Activated naive CD4-positive, alpha-beta T cell treated with anti-CD3 and anti-CD28 coated beads, Interleukin-2, amount 10 ng/mL, durations not matched to agents 7 days and 5 days (primary cell): ENCODE measurements at regions not wholly inside any gene's neighbourhood (a gene's known extent, or its start where the extent isn't known, plus 50 kb on each side); places are given as distances from the start of the nearest gene placed in this dataset.

Experiments used
- CTCF ChIA-PET: fragments of 350-600 bp; sonication (Branson Sonifier 250); formaldehyde crosslinking; loops from one replicate; lab custom pipeline; 2021; ENCODE audit warnings: antibody characterized with exemption; lab: Charles Lee
- DNase-seq: peaks from one replicate; pipeline ENCODE4 v3.0.0-alpha.2; 2020
- H3K27ac Mint-ChIP-seq: one replicate; pipeline ENCODE4 v1.8.0; 2021; ENCODE audit warnings: mild to moderate bottlenecking, moderate library complexity, mixed read lengths
- H3K27me3 Mint-ChIP-seq: one replicate; pipeline ENCODE4 v1.8.0; 2021; ENCODE audit warnings: mild to moderate bottlenecking, mixed read lengths
- H3K36me3 Mint-ChIP-seq: one replicate; pipeline ENCODE4 v1.8.0; 2021; ENCODE audit warnings: mixed read lengths
- H3K4me1 Mint-ChIP-seq: one replicate; pipeline ENCODE4 v1.8.0; 2021; ENCODE audit warnings: mixed read lengths
- H3K4me3 Mint-ChIP-seq: one replicate; pipeline ENCODE4 v1.8.0; 2021; ENCODE audit warnings: mild to moderate bottlenecking, moderate library complexity, mixed read lengths
- H3K9me3 Mint-ChIP-seq: one replicate; pipeline ENCODE4 v1.8.0; 2021; ENCODE audit warnings: mixed read lengths

DNA sequence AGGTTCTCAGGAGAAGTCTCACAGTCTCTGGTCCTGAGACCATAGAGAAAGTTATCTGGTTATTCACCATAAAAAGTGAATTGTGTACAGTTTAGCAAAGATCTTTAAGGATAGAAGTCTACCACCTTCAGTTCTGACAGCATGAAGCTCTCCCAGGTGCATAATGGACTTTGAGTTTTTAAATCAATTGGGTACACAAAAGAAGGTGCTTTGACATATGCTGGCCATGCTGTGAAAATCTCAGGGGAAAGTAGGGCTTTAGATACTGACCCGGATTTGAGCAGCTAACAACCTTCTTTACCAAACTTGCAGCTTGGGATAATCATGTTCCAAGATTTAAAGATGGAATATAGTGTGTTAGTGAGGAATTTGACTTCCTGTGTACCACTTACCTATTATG, 264.2 kb downstream of the ZSWIM6 start:
- DNase-seq = no peak

DNA sequence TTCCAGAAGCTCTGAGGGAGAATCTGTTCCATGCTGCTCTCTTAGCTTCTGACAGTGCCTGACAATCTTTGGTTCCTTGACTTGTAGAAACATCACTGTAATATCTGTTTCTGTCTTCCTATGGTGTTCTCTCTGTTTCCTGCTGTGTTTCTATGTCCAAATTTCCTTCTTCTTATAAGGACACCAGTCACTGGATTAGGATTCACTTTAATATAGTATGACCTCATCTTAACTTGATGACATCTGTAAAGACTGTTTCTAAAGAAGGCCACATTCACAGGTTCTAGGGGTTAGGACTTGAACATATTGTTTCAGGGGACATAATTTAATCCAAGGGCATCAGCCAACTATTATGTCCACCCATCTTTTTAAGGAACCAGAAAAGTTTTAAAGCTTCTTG, 265.6 kb downstream of the ZSWIM6 start:
- CTCF ChIA-PET = no interaction called here

More for the DNA sequence above, 264.2 kb downstream of the ZSWIM6 start:
- no peaks in the 10 kb centered on the region for H3K9me3 Mint-ChIP-seq
- H3K27me3 Mint-ChIP-seq = peaks cover 5% of the 10 kb centered on the region
- no peaks in the 10 kb centered on the region for H3K36me3 Mint-ChIP-seq
- no peaks in the 10 kb centered on the region for H3K4me1 Mint-ChIP-seq
- no peak overlapping the region for H3K4me3 Mint-ChIP-seq
- H3K27ac Mint-ChIP-seq = no peak overlapping the region
- CTCF ChIA-PET = interaction anchor here (0.6 kb wide), 1 partner anchor 438 kb away, joined by 3 read pairs; no protein-coding TSS in a partner anchor

DNA sequence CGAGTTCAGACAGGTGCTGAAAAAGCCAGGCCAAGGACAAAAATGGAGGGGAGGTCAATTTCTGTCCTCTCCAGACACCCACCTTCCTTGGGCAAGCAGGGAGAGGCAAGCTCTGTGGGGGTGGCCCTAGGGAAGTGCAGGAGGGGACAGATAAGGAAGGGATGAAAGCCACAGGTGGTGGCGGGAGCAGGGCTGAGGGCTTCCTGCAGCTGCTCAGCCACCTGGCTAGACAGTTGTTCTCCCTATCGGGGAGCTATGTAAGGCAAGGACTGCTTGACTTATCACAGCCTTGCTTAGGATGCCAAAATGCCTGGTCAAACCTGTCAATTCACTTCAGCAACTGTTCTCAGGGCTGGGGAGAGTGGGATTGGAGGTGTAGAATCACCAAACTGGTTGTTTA, 266.1 kb downstream of the ZSWIM6 start:
- no peaks in the 10 kb centered on the region for H3K4me1 Mint-ChIP-seq
- DNase-seq = no peak
- H3K27me3 Mint-ChIP-seq = peaks cover 7% of the 10 kb centered on the region
- no peaks in the 10 kb centered on the region for H3K36me3 Mint-ChIP-seq
- H3K4me3 Mint-ChIP-seq = no peak overlapping the region
- H3K27ac Mint-ChIP-seq = no peak overlapping the region
- CTCF ChIA-PET = no interaction called here
- H3K9me3 Mint-ChIP-seq = no peaks in the 10 kb centered on the region

More for the DNA sequence above, 265.6 kb downstream of the ZSWIM6 start:
- H3K36me3 Mint-ChIP-seq = no peaks in the 10 kb centered on the region
- no peak for DNase-seq
- no peak overlapping the region for H3K4me3 Mint-ChIP-seq
- H3K4me1 Mint-ChIP-seq = no peaks in the 10 kb centered on the region
- H3K27ac Mint-ChIP-seq = no peak overlapping the region
- H3K27me3 Mint-ChIP-seq = peaks cover 7% of the 10 kb centered on the region
- no peaks in the 10 kb centered on the region for H3K9me3 Mint-ChIP-seq

- no peaks in the 10 kb centered on the region for H3K9me3 Mint-ChIP-seq
- peaks cover 7% of the 10 kb centered on the region for H3K27me3 Mint-ChIP-seq
- no peak overlapping the region for H3K4me3 Mint-ChIP-seq
- H3K36me3 Mint-ChIP-seq = no peaks in the 10 kb centered on the region
- CTCF ChIA-PET = interaction anchor here (1.2 kb wide), 1 partner anchor 60 kb away, joined by 5 read pairs; no protein-coding TSS in a partner anchor
- H3K4me1 Mint-ChIP-seq = no peaks in the 10 kb centered on the region
- DNase-seq = no peak
- no peak overlapping the region for H3K27ac Mint-ChIP-seq
These were observed 267.5 kb downstream of the ZSWIM6 start for GRCh38 chr5:61599370-61600122.

DNA sequence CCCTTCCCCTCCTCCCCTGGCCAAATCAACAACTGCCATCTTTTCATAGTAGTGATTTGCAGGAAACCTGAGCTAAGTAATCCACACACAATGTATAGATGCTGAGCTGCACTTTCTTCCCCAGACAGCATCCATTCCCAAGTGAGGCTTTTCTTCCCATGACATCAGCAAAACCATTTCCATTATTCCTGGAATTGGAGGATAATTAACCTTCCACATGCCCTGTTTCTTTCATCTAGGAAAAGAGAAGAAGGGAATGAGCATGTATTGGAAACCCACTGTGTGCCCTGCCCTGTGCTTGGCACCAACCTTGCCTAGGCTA, 268.0 kb downstream of the ZSWIM6 start:
- H3K9me3 Mint-ChIP-seq = no peaks in the 10 kb centered on the region
- H3K4me3 Mint-ChIP-seq = no peak overlapping the region
- H3K4me1 Mint-ChIP-seq = no peaks in the 10 kb centered on the region
- no peak for DNase-seq
- H3K27ac Mint-ChIP-seq = no peak overlapping the region
- H3K36me3 Mint-ChIP-seq = no peaks in the 10 kb centered on the region
- CTCF ChIA-PET = no interaction called here
- H3K27me3 Mint-ChIP-seq = peaks cover 7% of the 10 kb centered on the region

DNA sequence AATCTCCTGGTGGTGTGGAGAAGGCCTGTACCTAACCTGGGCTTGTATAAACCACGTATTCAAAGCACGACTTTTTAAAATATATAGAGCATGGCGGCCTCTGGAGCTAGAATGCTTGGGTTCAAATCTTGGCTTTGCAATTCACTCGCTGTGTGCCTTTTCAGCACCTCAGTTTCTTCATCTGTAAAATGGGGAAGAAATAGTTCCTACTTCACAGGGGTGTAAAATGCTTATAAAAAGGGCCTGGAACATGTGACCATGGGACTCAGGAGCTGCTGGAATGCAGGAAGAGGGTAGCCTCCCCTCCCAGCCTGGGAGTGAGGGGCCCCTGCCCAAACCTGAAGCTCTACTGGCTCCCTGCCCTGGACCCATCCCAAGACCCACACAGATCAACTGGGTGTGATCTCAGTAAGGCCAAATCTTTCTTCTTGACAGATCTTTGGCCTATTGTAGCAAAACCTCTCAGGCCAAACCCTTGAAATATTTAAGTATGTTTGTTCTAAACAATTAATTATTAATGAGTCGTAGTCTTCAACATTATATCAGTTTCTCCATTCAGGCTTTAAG, 269.0 kb downstream of the ZSWIM6 start:
- Mint-ChIP-seq H3K4me3 (no peak overlapping the region), H3K4me1 (no peaks in the 10 kb centered on the region), H3K27me3 (peaks cover 7% of the 10 kb centered on the region), H3K36me3 (no peaks in the 10 kb centered on the region), H3K27ac (no peak overlapping the region), H3K9me3 (no peaks in the 10 kb centered on the region)
- CTCF ChIA-PET = no interaction called here
- DNase-seq = no peak

- H3K36me3 Mint-ChIP-seq = no peaks in the 10 kb centered on the region
- no peak overlapping the region for H3K27ac Mint-ChIP-seq
- no peak for DNase-seq
- H3K27me3 Mint-ChIP-seq = peaks cover 7% of the 10 kb centered on the region
- CTCF ChIA-PET = interaction anchor here (1.1 kb wide), 1 partner anchor 8 kb away, joined by 3 read pairs; no protein-coding TSS in a partner anchor
- no peaks in the 10 kb centered on the region for H3K9me3 Mint-ChIP-seq
- no peak overlapping the region for H3K4me3 Mint-ChIP-seq
- no peaks in the 10 kb centered on the region for H3K4me1 Mint-ChIP-seq
These were observed 271.3 kb downstream of the ZSWIM6 start for GRCh38 chr5:61603211-61603908.

GRCh38 chr5:61604076-61605025, 272.3 kb downstream of the ZSWIM6 start:
- H3K27me3 Mint-ChIP-seq = peaks cover 8% of the 10 kb centered on the region
- no peaks in the 10 kb centered on the region for H3K4me1 Mint-ChIP-seq
- no peak overlapping the region for H3K27ac Mint-ChIP-seq
- no peaks in the 10 kb centered on the region for H3K9me3 Mint-ChIP-seq
- CTCF ChIA-PET = interaction anchor here (1.1 kb wide), 1 partner anchor 9 kb away, joined by 3 read pairs; no protein-coding TSS in a partner anchor
- no peak for DNase-seq
- H3K4me3 Mint-ChIP-seq = no peak overlapping the region
- H3K36me3 Mint-ChIP-seq = no peaks in the 10 kb centered on the region

DNA sequence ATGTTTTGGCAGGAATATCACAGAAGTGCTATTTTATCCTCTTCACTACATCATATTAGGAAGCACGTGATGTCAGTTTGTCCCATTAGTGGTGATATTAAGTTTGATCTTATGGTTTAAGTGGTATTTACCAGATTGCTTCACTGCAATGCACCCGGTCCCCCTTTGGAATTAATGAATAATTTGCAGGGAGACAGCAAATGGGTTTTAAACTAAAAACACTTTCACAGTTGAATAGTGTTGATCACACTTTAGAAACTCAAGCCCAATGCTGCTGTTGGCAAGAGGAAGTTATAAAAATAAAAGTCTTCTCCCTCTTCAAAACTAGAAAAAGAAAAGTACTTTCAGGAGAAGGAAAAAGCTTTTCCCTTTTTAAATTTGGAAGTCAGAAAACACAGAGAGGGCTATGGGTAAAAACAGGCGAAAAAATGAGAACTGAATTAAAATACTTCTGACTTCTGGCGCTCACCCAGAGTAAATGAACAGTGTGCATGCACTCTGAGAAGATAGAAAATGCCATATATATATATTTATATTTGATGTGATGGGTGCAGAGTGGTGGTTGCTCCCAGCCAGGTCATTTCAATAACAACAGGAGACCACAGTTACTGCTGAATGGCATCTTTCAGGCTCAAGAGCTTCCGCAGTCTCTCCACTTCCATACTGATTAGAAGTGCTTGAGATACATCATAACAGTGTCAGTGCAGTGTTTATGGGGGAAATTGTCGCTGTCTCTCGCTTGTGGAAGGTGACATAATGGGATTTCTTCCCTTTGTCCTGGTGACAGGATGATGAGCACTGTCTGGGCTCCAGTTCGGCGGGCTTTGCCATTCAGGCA, 278.0 kb downstream of the ZSWIM6 start:
- no peak overlapping the region for H3K4me3 Mint-ChIP-seq
- no peak for DNase-seq
- H3K27me3 Mint-ChIP-seq = peaks cover 12% of the 10 kb centered on the region
- H3K9me3 Mint-ChIP-seq = no peaks in the 10 kb centered on the region
- H3K4me1 Mint-ChIP-seq = no peaks in the 10 kb centered on the region
- H3K36me3 Mint-ChIP-seq = no peaks in the 10 kb centered on the region
- no peak overlapping the region for H3K27ac Mint-ChIP-seq
- CTCF ChIA-PET = no interaction called here

GRCh38 chr5:61610678-61611024, 278.6 kb downstream of the ZSWIM6 start:
- Mint-ChIP-seq H3K4me3 (no peak overlapping the region), H3K36me3 (no peaks in the 10 kb centered on the region), H3K9me3 (no peaks in the 10 kb centered on the region), H3K27me3 (peaks cover 12% of the 10 kb centered on the region), H3K27ac (no peak overlapping the region), H3K4me1 (no peaks in the 10 kb centered on the region)
- CTCF ChIA-PET = no interaction called here
- DNase-seq = no peak

GRCh38 chr5:61612431-61612830, 280.4 kb downstream of the ZSWIM6 start:
- no peak overlapping the region for H3K4me3 Mint-ChIP-seq
- no peak for DNase-seq
- no peak overlapping the region for H3K27ac Mint-ChIP-seq
- no peaks in the 10 kb centered on the region for H3K4me1 Mint-ChIP-seq
- no peaks in the 10 kb centered on the region for H3K36me3 Mint-ChIP-seq
- no peaks in the 10 kb centered on the region for H3K9me3 Mint-ChIP-seq
- H3K27me3 Mint-ChIP-seq = peaks cover 12% of the 10 kb centered on the region
- CTCF ChIA-PET = no interaction called here

GRCh38 chr5:61613679-61614078, 281.6 kb downstream of the ZSWIM6 start:
- CTCF ChIA-PET = no interaction called here
- DNase-seq = no peak
- Mint-ChIP-seq H3K36me3 (no peaks in the 10 kb centered on the region), H3K9me3 (no peaks in the 10 kb centered on the region), H3K4me1 (no peaks in the 10 kb centered on the region), H3K27me3 (peaks cover 12% of the 10 kb centered on the region), H3K4me3 (no peak overlapping the region), H3K27ac (no peak overlapping the region)

GRCh38 chr5:61614606-61615005, 282.5 kb downstream of the ZSWIM6 start:
- H3K4me1 Mint-ChIP-seq = no peaks in the 10 kb centered on the region
- CTCF ChIA-PET = interaction anchor here (1.5 kb wide), 1 partner anchor 9 kb away, joined by 3 read pairs; no protein-coding TSS in a partner anchor
- H3K4me3 Mint-ChIP-seq = no peak overlapping the region
- no peaks in the 10 kb centered on the region for H3K36me3 Mint-ChIP-seq
- H3K27me3 Mint-ChIP-seq = peaks cover 13% of the 10 kb centered on the region
- H3K27ac Mint-ChIP-seq = no peak overlapping the region
- no peaks in the 10 kb centered on the region for H3K9me3 Mint-ChIP-seq
- no peak for DNase-seq
